ENCODE measurements at regions not wholly inside any gene's neighbourhood (a gene's known extent, or its start where the extent isn't known, plus 50 kb on each side); places are given as distances from the start of the nearest gene placed in this dataset.

- no peak for TF ChIP-seq CTCF (conservative IDR thresholded peaks at IDR 0.05; ENCODE audit: low read length)
- no peak for DNase-seq (ENCODE audit: low read depth)
- H3K4me3 ChIP-seq (ENCODE audit: low read length), result no peak overlapping the region
Measured at GRCh38 chr10:8998751-8999150, 944.3 kb downstream of the GATA3 start.

GRCh38 chr10:9003122-9003521, 948.6 kb downstream of the GATA3 start:
- no peak for DNase-seq (ENCODE audit: low read depth)
- no peak for TF ChIP-seq CTCF (conservative IDR thresholded peaks at IDR 0.05; ENCODE audit: low read length)
- H3K4me3 ChIP-seq (ENCODE audit: low read length), result no peak overlapping the region

DNA sequence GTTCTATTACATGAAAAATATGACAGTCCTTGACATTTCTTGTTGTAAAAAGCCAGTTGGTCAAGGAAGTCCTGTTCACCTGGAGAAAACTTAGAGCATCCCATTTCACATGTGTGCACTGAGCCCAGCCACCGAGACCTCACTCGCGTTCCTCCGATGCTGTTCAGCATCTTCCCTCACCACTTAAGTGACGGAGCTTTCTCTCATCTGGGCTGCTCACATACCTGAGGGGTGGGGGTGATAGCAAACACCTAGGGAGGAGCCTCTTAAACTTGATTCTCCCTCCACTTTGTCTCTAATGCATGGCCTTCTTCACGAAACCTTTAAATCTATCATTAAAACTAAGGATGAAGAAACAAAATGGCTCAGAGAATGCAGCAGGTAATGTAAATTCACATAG, 950.2 kb downstream of the GATA3 start:
- no peak overlapping the region for H3K4me3 ChIP-seq (ENCODE audit: low read length)
- no peak for DNase-seq (ENCODE audit: low read depth)
- TF ChIP-seq CTCF (conservative IDR thresholded peaks at IDR 0.05; ENCODE audit: low read length), result no peak

GRCh38 chr10:9009505-9009904, 955.0 kb downstream of the GATA3 start:
- no peak for TF ChIP-seq CTCF (conservative IDR thresholded peaks at IDR 0.05; ENCODE audit: low read length)
- no peak overlapping the region for H3K4me3 ChIP-seq (ENCODE audit: low read length)
- DNase-seq (ENCODE audit: low read depth), result no peak

DNA sequence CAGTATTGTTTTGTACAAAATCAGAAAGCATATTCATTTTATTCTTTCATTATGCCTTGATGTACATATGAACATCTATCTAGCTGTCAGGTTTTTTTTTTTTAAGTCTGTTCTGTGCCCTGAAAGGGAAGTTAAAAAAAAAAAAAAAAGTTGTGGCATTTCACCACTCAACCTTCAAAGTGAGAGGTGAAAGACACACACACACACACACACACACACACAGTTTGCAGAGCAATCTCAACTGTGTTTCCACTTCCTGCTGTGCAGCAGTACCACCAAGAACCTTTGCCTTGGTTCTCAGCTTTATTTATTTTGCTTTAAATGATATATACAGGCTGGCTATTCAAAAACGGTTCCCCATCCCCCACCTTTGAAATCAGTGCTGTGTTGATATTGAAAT, 955.6 kb downstream of the GATA3 start:
- TF ChIP-seq CTCF (conservative IDR thresholded peaks at IDR 0.05; ENCODE audit: low read length), result no peak
- no peak for DNase-seq (ENCODE audit: low read depth)
- no peak overlapping the region for H3K4me3 ChIP-seq (ENCODE audit: low read length)

DNA sequence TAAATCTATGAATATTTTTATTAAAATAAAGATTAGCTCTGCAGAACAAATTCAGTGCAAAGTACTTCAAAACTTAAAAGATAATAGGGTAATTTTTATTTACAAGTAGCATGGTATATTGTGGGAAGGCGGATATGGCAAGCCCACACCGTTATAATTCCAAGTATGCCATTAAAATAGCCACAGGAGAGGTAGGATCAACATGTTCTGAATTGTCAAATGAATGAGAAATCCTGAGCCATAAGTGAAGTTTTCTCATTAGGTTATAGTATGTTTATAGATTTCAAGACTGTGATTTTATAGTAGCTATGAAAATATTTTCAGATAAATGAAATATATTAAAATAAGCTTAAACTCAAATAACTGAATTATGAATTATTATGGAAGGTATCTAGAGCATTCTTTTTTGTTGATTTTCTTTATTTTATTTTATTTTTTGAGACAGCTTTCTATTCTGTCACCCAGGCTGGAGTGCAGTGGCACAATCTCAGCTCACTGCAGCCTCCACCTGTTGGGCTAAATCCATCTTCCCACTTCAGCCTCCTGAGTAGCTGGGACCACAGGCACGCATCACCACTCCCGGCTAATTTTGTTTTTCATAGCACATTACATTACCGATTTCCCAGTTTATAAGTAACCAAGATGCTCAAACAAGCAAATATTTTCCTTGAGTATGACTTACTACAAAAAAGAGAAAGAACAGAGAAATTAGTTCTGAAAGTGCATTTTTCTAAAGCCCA, 956.6 kb downstream of the GATA3 start:
- DNase-seq (ENCODE audit: low read depth), result no peak
- TF ChIP-seq CTCF (conservative IDR thresholded peaks at IDR 0.05; ENCODE audit: low read length), result no peak
- H3K4me3 ChIP-seq (ENCODE audit: low read length), result no peak overlapping the region

GRCh38 chr10:9012312-9012711, 957.8 kb downstream of the GATA3 start:
- no peak for TF ChIP-seq CTCF (conservative IDR thresholded peaks at IDR 0.05; ENCODE audit: low read length)
- no peak for DNase-seq (ENCODE audit: low read depth)
- H3K4me3 ChIP-seq (ENCODE audit: low read length), result no peak overlapping the region

All from AG10803 (cell line).